ENCODE measurements at regions not wholly inside any gene's neighbourhood (a gene's known extent, or its start where the extent isn't known, plus 50 kb on each side); places are given as distances from the start of the nearest gene placed in this dataset.

GRCh38 chr4:115675719-115676118 is 562.3 kb upstream of the NDST4 start:
- TF ChIP-seq CTCF (conservative IDR thresholded peaks at IDR 0.05) (no peak), ZFX (IDR thresholded peaks at IDR 0.05) (no peak)

Data from C4-2B (cell line).